Stomach (tissue), 4 donors: ENCODE measurements at regions not wholly inside any gene's neighbourhood (a gene's known extent, or its start where the extent isn't known, plus 50 kb on each side); places are given as distances from the start of the nearest gene placed in this dataset.

ENCODE experiments used
- POLR2A ChIP-seq, 4 donors: fragments of 450-650 bp; IDR thresholded peaks; one replicate each; pipeline ENCODE4 v1.6.1; 2016; ENCODE audit warnings: antibody characterized with exemption in 4 of 4, control low read depth in 2 of 4, mild to moderate bottlenecking in 1 of 4, moderate library complexity in 1 of 4
- POLR2AphosphoS5 ChIP-seq, 3 donors: sonication (generic); formaldehyde crosslinking; IDR thresholded peaks; one replicate each; pipeline ENCODE4 v1.6.1; 2016; ENCODE audit warnings: antibody characterized with exemption in 3 of 3
- TF ChIP-seq, protein P1 (sequence below), 7 experiments: fragments of 450-650 bp in 4 of 7; fragments of 200-600 bp in 3 of 7; sonication (generic) in 3 of 7; IDR thresholded peaks; one replicate each; pipeline ENCODE4 v1.5.1; 2016 to 2019; ENCODE audit warnings: antibody characterized with exemption in 7 of 7, control low read depth in 2 of 7, mild to moderate bottlenecking in 1 of 7

DNA sequence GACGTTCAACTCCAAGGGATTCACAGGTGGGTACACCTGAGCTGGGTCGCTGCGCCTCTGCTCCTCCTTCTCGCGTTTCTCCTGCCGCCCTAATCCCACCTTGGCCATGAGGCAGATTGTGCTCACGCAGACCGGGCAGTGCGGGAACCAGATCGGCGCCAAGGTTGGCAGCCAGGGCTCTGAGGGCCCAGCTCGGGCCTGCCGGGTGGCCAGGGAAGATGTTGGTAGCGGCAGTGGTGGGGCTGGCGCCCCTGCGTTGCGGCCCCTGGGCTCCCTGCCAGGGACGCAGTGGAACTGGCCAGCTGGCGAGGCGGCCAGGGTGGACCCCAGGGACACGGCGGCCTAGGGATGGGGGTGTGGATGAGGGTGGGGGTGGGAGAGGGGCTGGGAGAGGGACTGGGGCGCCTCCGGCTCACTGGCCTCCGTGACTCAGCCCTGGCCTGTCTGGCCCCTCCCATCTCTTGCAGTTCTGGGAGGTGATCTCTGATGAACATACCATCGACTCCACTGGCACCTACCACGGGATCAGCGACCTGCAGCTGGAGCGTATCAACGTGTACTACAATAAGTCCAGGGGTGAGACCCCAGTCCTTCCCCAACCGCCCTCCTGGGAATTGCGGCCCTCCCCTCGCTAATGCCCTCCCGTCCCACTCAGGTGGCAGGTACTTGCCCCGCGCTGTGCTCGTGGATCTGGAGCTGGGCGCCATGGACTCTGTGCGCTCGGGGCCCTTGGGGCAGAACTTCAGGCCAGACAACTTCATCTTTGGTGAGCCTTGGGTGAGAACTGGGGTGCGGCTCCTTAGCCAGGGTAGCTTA is 114.9 kb upstream of the ALG10B start:
- TF ChIP-seq, protein P1, sequence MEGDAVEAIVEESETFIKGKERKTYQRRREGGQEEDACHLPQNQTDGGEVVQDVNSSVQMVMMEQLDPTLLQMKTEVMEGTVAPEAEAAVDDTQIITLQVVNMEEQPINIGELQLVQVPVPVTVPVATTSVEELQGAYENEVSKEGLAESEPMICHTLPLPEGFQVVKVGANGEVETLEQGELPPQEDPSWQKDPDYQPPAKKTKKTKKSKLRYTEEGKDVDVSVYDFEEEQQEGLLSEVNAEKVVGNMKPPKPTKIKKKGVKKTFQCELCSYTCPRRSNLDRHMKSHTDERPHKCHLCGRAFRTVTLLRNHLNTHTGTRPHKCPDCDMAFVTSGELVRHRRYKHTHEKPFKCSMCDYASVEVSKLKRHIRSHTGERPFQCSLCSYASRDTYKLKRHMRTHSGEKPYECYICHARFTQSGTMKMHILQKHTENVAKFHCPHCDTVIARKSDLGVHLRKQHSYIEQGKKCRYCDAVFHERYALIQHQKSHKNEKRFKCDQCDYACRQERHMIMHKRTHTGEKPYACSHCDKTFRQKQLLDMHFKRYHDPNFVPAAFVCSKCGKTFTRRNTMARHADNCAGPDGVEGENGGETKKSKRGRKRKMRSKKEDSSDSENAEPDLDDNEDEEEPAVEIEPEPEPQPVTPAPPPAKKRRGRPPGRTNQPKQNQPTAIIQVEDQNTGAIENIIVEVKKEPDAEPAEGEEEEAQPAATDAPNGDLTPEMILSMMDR (IDR thresholded peaks at IDR 0.05) = no peak
- TF ChIP-seq POLR2A (IDR thresholded peaks at IDR 0.05) (no peak), POLR2AphosphoS5 (IDR thresholded peaks at IDR 0.05) (no peak)
